AG04450 (cell line): ENCODE measurements at regions not wholly inside any gene's neighbourhood (a gene's known extent, or its start where the extent isn't known, plus 50 kb on each side); places are given as distances from the start of the nearest gene placed in this dataset.

Source experiments
- CTCF ChIA-PET: fragments of 300-600, 350-600 bp; formaldehyde crosslinking; extraction: SDS; loops from one replicate; lab custom pipeline; 2022; ENCODE audit warnings: antibody characterized with exemption, inconsistent platforms; lab: Charles Lee
- POLR2A ChIA-PET: fragments of 350-600 bp; formaldehyde crosslinking; extraction: SDS; loops from one replicate; lab custom pipeline; 2021; ENCODE audit warnings: antibody characterized with exemption, inconsistent platforms; lab: Yijun Ruan, JAX
- DNase-seq: peaks from one replicate; pipeline ENCODE4 v3.0.0-alpha.2; 2011; ENCODE audit warnings: low read depth, low spot score
- H3K27ac ChIP-seq: one replicate; pipeline ENCODE4 v1.5.1; 2012; ENCODE audit warnings: low read depth, low read length, control low read depth
- H3K27me3 ChIP-seq: one replicate; pipeline ENCODE4 v1.6.0; 2012; ENCODE audit warnings: low read length; ENCODE audit not compliant: control insufficient read depth, insufficient read depth
- H3K4me3 ChIP-seq: 2 replicates; pipeline ENCODE4 v1.5.1; 2011; ENCODE audit warnings: mild to moderate bottlenecking, low read depth, low read length, control low read depth
- H3K9me3 ChIP-seq: 2 replicates; pipeline ENCODE4 v1.5.1; 2012; ENCODE audit warnings: low read length; ENCODE audit not compliant: control insufficient read depth, insufficient read depth
- TF ChIP-seq, protein P1 (sequence below): IDR thresholded peaks from 2 replicates; pipeline ENCODE4 v1.5.1; 2011; ENCODE audit warnings: low read depth, low read length, control low read depth, inconsistent platforms

DNA sequence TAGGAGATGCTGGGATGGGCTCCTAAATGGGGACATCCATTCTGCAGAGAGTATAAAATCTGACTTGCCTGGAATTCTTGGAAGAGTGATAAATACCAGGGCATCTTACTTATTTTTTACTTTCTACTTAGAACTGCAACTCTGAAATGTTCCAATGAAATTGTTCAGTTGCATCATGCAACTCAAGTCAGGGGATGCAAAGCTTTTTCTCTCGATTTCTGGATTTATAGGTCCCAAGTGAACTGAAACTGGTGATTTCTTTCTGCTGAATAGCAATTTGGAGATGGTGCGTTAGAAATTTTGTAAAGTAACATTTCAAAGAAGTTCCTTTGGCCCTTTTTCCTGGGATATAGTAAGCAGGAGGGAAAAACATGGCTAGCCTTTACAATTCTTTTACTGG, 238.4 kb upstream of the CD180 start:
- ChIA-PET POLR2A (no interaction called here), CTCF (interaction anchor here (0.5 to 1.2 kb wide), 2 partner anchors 9 to 189 kb away, joined by 3 read pairs; no protein-coding TSS in a partner anchor)
- no peak for DNase-seq

DNA sequence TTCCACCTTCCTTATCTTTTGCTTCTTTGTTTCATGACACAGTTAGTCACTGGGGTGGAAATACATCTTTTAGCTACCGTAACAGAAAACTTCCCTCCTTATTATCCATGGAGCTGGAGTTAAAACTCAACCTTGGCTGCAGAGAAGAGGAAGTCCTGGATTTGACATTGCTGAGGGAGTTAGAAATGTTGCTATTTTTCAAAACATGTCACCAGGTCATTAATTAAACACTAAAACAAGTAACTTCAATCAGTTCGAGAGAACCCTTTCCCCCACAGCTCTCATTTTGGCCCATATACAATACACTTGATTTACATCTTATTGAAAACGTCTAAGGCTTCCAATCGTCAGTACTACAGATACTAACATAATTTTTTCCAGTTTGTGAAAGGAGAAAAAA, 237.9 kb upstream of the CD180 start:
- H3K27ac ChIP-seq = no peak overlapping the region
- POLR2A ChIA-PET = no interaction called here
- CTCF ChIA-PET = interaction anchor here (0.5 to 1.2 kb wide), 2 partner anchors 9 to 188 kb away, joined by 3 read pairs; no protein-coding TSS in a partner anchor
- no peaks in the 10 kb centered on the region for H3K9me3 ChIP-seq
- no peak overlapping the region for H3K4me3 ChIP-seq
- DNase-seq = no peak
- TF ChIP-seq, protein P1, sequence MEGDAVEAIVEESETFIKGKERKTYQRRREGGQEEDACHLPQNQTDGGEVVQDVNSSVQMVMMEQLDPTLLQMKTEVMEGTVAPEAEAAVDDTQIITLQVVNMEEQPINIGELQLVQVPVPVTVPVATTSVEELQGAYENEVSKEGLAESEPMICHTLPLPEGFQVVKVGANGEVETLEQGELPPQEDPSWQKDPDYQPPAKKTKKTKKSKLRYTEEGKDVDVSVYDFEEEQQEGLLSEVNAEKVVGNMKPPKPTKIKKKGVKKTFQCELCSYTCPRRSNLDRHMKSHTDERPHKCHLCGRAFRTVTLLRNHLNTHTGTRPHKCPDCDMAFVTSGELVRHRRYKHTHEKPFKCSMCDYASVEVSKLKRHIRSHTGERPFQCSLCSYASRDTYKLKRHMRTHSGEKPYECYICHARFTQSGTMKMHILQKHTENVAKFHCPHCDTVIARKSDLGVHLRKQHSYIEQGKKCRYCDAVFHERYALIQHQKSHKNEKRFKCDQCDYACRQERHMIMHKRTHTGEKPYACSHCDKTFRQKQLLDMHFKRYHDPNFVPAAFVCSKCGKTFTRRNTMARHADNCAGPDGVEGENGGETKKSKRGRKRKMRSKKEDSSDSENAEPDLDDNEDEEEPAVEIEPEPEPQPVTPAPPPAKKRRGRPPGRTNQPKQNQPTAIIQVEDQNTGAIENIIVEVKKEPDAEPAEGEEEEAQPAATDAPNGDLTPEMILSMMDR = no peak
- no peaks in the 10 kb centered on the region for H3K27me3 ChIP-seq

More for the DNA sequence above, 238.4 kb upstream of the CD180 start:
- Histone ChIP-seq H3K9me3 (no peaks in the 10 kb centered on the region), H3K27me3 (no peaks in the 10 kb centered on the region), H3K4me3 (no peak overlapping the region), H3K27ac (no peak overlapping the region)
- TF ChIP-seq, protein P1 = no peak

- H3K27ac ChIP-seq = no peak overlapping the region
Observed at GRCh38 chr5:67432606-67433005, 236.0 kb upstream of the CD180 start.

GRCh38 chr5:67431191-67431590, 234.6 kb upstream of the CD180 start:
- Histone ChIP-seq H3K27me3 (no peaks in the 10 kb centered on the region), H3K27ac (no peak overlapping the region), H3K4me3 (no peak overlapping the region), H3K9me3 (no peaks in the 10 kb centered on the region)
- POLR2A ChIA-PET = no interaction called here
- CTCF ChIA-PET = no interaction called here
- TF ChIP-seq, protein P1 = no peak
- DNase-seq = no peak

More at GRCh38 chr5:67432606-67433005, 236.0 kb upstream of the CD180 start:
- ChIA-PET CTCF (no interaction called here), POLR2A (no interaction called here)
- DNase-seq = no peak
- H3K9me3 ChIP-seq = no peaks in the 10 kb centered on the region
- no peak overlapping the region for H3K4me3 ChIP-seq
- TF ChIP-seq, protein P1 = no peak
- H3K27me3 ChIP-seq = no peaks in the 10 kb centered on the region

DNA sequence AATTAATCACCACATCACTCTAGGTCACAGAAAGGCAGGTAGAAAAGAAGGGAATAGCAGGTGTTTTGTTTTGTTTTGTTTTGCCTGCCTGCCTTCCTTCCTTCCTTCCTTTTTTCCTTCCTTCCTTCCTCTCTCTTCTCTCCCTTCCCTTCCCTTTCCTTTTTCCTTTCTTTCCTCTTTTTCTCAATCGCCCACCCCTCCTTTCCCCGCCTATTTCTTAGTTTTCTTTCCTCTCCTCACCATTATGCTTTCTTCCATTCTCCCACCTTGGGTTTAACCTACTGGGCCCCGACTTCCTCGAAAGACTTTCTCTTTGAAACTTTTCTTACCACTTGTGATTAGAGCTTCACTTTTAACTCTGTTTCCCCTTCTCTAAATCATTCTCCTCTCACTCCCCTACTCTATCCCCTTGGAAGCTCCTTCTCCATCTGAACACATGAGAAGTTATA, 231.3 kb upstream of the CD180 start:
- TF ChIP-seq, protein P1 = no peak
- no peaks in the 10 kb centered on the region for H3K27me3 ChIP-seq
- H3K27ac ChIP-seq = no peak overlapping the region
- DNase-seq = no peak
- H3K9me3 ChIP-seq = no peaks in the 10 kb centered on the region
- CTCF ChIA-PET = no interaction called here
- H3K4me3 ChIP-seq = no peak overlapping the region
- POLR2A ChIA-PET = no interaction called here
